ENCODE measurements at regions not wholly inside any gene's neighbourhood (a gene's known extent, or its start where the extent isn't known, plus 50 kb on each side); places are given as distances from the start of the nearest gene placed in this dataset.
"Not testable (repeated sequence)": the region's sequence is repeated elsewhere in the genome, so short reads cannot be mapped to it uniquely, and the experiment has no call there.

DNA sequence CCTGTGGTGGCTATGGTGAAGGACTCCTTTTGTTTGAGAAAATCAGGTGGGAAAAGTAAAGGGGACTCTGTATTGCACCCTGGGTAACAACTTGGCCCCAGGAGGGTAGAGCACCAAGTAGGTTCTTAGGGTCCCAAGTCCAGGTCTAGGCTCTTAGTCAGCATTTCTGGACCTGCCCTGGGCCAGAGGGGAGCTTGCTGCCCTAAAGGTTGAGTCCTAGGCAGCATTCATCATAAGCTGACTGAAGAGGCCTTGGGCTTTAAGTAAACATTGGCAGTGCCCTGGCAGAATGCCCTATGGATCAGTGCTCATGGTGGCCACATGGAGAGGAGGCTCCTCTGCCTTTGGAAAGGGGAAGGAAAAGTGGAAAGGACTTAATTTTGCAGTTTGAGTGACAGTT, 268.5 kb upstream of the CTNNB1 start:
- no peak overlapping the region for H3K9ac ChIP-seq (ENCODE audit: insufficient read length)
- H3K9me3 ChIP-seq (ENCODE audit: low read depth, low read length) = no peaks in the 10 kb centered on the region
- H3K27ac ChIP-seq = no peak overlapping the region
- H3K36me3 ChIP-seq (ENCODE audit: insufficient read depth, low read length) = no peaks in the 10 kb centered on the region
- no peak for DNase-seq (ENCODE audit: low read depth, low spot score)
- no peak overlapping the region for H3K4me3 ChIP-seq
- TF ChIP-seq POLR2AphosphoS5 (IDR thresholded peaks at IDR 0.05; ENCODE audit: borderline replicate concordance, low read depth, low read length) (no peak), EZH2 (IDR thresholded peaks at IDR 0.05) (no peak), FOXP2 (optimal IDR thresholded peaks at IDR 0.05; ENCODE audit: control extremely low read depth, extremely low read length, insufficient read depth) (no peak)

DNA sequence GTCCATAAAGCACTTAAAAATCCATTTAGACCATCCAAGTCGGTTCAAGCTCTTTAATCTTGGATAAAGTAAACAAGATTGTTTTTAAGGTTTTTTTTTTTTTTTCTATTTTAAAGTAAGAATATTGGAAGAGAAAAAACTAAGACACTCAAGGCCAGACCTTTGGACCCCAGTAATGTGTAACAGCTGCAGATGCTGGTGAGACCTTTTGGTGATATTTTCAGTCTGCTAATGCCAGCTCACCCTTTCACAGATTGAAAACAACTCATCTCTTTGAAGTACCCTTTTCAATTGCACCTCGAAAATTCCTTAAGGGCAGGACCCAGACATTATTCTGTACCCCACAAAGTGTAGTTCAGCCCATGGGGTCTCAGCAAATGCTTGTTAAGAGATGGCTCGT, 260.7 kb upstream of the CTNNB1 start:
- no peak for DNase-seq (ENCODE audit: low read depth, low spot score)
- H3K9ac ChIP-seq (ENCODE audit: insufficient read length) = no peak overlapping the region
- no peak overlapping the region for H3K27ac ChIP-seq
- no peak overlapping the region for H3K4me3 ChIP-seq
- no peaks in the 10 kb centered on the region for H3K36me3 ChIP-seq (ENCODE audit: insufficient read depth, low read length)
- H3K9me3 ChIP-seq (ENCODE audit: low read depth, low read length) = no peaks in the 10 kb centered on the region
- TF ChIP-seq POLR2AphosphoS5 (IDR thresholded peaks at IDR 0.05; ENCODE audit: borderline replicate concordance, low read depth, low read length) = no peak
- TF ChIP-seq FOXP2 (optimal IDR thresholded peaks at IDR 0.05; ENCODE audit: control extremely low read depth, extremely low read length, insufficient read depth) = no peak
- no peak for TF ChIP-seq EZH2 (IDR thresholded peaks at IDR 0.05)

DNA sequence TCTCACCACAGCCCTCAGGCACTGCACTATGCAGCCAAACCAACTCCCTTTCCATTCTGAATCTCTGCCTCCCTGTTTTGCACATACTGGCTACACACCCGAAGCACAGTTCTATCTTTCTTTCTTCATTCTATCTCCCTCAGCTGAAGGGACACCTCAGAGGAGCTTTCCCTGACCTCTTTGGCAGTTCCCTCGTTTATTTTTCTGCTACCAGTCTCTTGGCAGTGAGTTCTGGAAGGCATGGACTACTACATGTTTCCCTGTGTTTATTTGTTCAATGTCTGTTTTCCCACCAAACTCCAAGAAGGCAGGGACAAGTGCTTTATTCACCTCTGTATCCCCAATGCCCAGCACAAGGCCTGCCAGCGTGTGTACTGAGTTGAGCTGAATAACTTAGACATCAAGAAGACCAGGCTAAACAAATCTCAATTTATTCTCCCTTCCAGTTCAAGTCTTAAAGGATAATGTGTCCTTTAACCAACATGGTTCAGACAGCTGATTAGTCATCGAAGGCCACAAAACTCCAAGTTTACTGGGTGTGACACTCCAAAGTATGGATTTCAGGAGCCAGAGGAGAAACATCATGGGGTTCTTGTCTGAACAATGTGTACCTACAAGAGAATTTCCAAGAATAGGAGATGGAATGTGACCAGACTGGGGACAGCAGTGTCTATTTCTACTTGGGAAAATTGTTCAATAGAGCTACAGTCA, 260.1 kb upstream of the CTNNB1 start:
- Histone ChIP-seq H3K4me3 (no peak overlapping the region), H3K9me3 (ENCODE audit: low read depth, low read length) (no peaks in the 10 kb centered on the region), H3K36me3 (ENCODE audit: insufficient read depth, low read length) (no peaks in the 10 kb centered on the region), H3K9ac (ENCODE audit: insufficient read length) (no peak overlapping the region), H3K27ac (no peak overlapping the region)
- TF ChIP-seq POLR2AphosphoS5 (IDR thresholded peaks at IDR 0.05; ENCODE audit: borderline replicate concordance, low read depth, low read length) = no peak
- TF ChIP-seq FOXP2 (optimal IDR thresholded peaks at IDR 0.05; ENCODE audit: control extremely low read depth, extremely low read length, insufficient read depth) = no peak
- TF ChIP-seq EZH2 (IDR thresholded peaks at IDR 0.05) = no peak
- no peak for DNase-seq (ENCODE audit: low read depth, low spot score)

DNA sequence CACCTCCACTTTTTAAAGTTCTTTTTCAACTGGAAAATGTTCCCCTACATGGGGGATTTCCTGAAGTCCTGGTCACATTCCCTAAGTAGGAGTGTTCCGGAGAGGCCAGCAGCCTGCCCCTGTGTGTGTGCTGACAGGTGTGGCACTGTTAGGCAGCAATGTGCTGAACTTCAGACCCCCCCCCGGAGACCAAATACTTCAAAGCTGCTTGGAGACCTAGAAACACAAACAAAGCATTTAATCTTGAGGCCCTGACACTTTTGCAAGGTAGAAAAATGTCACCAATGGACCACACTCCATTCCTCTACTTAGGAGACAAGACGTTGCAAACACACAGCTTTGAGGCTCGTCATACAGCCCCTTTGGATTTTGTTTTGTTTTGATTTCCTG, 259.6 kb upstream of the CTNNB1 start:
- H3K27ac ChIP-seq = no peak overlapping the region
- H3K9ac ChIP-seq (ENCODE audit: insufficient read length) = no peak overlapping the region
- TF ChIP-seq POLR2AphosphoS5 (IDR thresholded peaks at IDR 0.05; ENCODE audit: borderline replicate concordance, low read depth, low read length) (no peak), EZH2 (IDR thresholded peaks at IDR 0.05) (no peak), FOXP2 (optimal IDR thresholded peaks at IDR 0.05; ENCODE audit: control extremely low read depth, extremely low read length, insufficient read depth) (no peak)
- no peak for DNase-seq (ENCODE audit: low read depth, low spot score)
- no peaks in the 10 kb centered on the region for H3K9me3 ChIP-seq (ENCODE audit: low read depth, low read length)
- no peaks in the 10 kb centered on the region for H3K36me3 ChIP-seq (ENCODE audit: insufficient read depth, low read length)
- no peak overlapping the region for H3K4me3 ChIP-seq

DNA sequence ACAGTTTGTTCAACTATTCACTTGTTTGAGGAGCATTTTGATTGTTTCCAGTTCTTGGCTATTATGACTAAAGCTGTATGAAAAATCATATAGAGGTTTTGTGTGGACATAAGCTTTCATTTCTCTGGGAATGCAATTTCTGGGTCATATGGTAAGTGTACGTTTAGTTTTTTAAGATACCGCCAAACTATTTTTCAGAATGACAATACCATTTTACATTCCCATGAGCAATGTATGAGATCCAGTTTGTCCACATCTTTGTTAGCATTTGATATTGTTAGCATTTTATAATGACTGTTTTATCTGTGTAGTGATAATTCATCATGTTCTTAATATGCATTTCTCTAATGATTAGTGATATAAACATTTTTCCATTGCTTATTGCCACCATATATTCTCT, 258.7 kb upstream of the CTNNB1 start:
- no peak overlapping the region for H3K27ac ChIP-seq
- TF ChIP-seq FOXP2 (optimal IDR thresholded peaks at IDR 0.05; ENCODE audit: control extremely low read depth, extremely low read length, insufficient read depth) (no peak), POLR2AphosphoS5 (IDR thresholded peaks at IDR 0.05; ENCODE audit: borderline replicate concordance, low read depth, low read length) (no peak), EZH2 (IDR thresholded peaks at IDR 0.05) (no peak)

DNA sequence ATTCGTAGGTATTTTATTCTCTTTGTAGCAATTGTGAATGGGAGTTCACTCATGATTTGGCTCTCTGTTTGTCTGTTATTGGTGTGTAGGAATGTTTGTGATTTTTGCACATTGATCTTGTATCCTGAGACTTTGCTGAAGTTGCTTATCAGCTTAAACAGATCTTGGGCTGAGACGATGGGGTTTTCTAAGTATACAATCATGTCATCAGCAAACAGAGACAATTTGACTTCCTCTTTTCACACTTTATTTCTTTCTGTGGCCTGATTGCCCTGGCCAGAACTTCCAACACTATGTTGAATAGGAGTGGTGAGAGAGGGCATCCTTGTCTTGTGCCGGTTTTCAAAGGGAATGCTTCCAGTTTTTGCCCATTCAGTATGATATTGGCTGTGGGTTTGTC, 252.3 kb upstream of the CTNNB1 start:
- DNase-seq (ENCODE audit: low read depth, low spot score); H3K9me3 ChIP-seq (ENCODE audit: low read depth, low read length); H3K27ac ChIP-seq: not testable (repeated sequence)

More for the DNA sequence above, 258.7 kb upstream of the CTNNB1 start:
- Histone ChIP-seq H3K36me3 (ENCODE audit: insufficient read depth, low read length) (no peaks in the 10 kb centered on the region), H3K4me3 (no peak overlapping the region), H3K9ac (ENCODE audit: insufficient read length) (no peak overlapping the region), H3K9me3 (ENCODE audit: low read depth, low read length) (no peaks in the 10 kb centered on the region)
- DNase-seq (ENCODE audit: low read depth, low spot score) = no peak

DNA sequence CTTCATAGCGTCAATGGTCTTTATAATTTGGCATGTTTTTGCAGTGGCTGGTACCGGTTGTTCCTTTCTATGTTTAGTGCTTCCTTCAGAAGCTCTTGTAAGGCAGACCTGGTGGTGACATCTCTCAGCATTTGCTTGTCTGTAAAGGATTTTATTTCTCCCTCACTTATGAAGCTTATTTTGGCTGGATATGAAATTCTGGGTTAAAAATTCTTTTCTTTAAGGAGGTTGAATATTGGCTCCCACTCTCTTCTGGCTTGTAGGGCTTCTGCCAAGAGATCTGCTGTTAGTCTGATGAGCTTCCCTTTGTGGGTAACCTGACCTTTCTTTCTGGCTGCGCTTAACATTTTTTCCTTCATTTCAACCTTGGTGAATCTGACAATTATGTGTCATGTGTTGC, 250.0 kb upstream of the CTNNB1 start:
- DNase-seq (ENCODE audit: low read depth, low spot score); H3K4me3 ChIP-seq; H3K9ac ChIP-seq (ENCODE audit: insufficient read length); H3K36me3 ChIP-seq (ENCODE audit: insufficient read depth, low read length); H3K9me3 ChIP-seq (ENCODE audit: low read depth, low read length); H3K27ac ChIP-seq: not testable (repeated sequence)

More for the DNA sequence above, 252.3 kb upstream of the CTNNB1 start:
- H3K9ac ChIP-seq (ENCODE audit: insufficient read length); H3K36me3 ChIP-seq (ENCODE audit: insufficient read depth, low read length); H3K4me3 ChIP-seq: not testable (repeated sequence)

DNA sequence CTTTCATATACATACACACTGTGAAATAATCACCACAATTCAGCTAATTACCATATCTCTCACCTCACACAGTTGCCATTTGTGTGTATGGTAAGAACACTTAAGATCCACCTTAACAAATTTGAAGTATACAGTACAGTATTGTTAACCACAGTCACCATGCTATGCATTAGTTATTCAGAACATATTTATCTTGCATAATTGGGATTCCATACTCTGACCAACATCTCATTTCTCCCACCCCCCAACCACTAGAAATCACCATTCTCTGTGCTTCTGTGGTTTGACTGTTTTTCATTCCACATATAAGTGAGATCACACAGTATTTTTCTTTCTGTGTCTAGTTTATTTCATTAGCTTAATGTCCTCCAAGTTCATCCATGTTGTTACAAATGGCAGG, 247.7 kb upstream of the CTNNB1 start:
- DNase-seq (ENCODE audit: low read depth, low spot score) = no peak
- TF ChIP-seq POLR2AphosphoS5 (IDR thresholded peaks at IDR 0.05; ENCODE audit: borderline replicate concordance, low read depth, low read length) (no peak), EZH2 (IDR thresholded peaks at IDR 0.05) (no peak), FOXP2 (optimal IDR thresholded peaks at IDR 0.05; ENCODE audit: control extremely low read depth, extremely low read length, insufficient read depth) (no peak)
- Histone ChIP-seq H3K27ac (no peak overlapping the region), H3K36me3 (ENCODE audit: insufficient read depth, low read length) (no peaks in the 10 kb centered on the region), H3K9me3 (ENCODE audit: low read depth, low read length) (no peaks in the 10 kb centered on the region), H3K4me3 (no peak overlapping the region), H3K9ac (ENCODE audit: insufficient read length) (no peak overlapping the region)

DNA sequence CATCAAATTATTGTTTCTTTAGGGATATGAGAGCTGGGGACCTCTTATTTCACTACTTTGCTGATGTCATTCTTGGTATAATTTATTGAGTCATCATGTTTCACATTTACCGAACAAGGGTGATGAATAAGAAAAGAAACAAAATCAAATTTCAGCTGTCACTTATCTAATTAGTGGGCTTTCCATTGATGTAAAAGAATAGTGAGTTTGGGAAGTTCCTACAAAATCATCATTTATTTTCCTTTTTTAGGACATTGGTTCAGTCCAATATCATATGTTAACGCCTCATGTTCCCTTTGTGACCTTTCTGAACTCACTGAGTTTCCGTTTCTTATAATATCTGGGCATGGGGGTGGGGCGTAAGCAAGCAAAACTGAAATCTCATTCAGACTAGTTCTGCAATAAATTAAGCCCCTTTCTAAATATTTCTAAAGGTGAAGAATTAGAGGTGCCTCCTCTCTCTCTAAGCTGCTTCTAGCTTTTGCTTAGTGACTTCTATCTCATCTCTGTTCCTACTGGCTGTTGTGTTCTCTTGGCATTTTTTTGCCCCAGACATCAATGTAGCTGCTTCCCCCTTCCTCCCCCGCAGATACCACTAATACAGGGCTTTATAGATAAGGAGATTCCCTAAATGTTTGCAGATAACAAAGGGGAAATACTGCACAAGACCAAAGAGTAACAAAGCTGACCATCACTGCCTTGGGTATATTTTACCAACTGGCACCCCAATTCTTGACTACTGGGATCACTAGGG, 238.0 kb upstream of the CTNNB1 start:
- no peak for DNase-seq (ENCODE audit: low read depth, low spot score)
- no peak for TF ChIP-seq POLR2AphosphoS5 (IDR thresholded peaks at IDR 0.05; ENCODE audit: borderline replicate concordance, low read depth, low read length)
- TF ChIP-seq EZH2 (IDR thresholded peaks at IDR 0.05) = no peak
- TF ChIP-seq FOXP2 (optimal IDR thresholded peaks at IDR 0.05; ENCODE audit: control extremely low read depth, extremely low read length, insufficient read depth) = no peak
- H3K36me3 ChIP-seq (ENCODE audit: insufficient read depth, low read length) = no peaks in the 10 kb centered on the region
- no peak overlapping the region for H3K27ac ChIP-seq
- no peaks in the 10 kb centered on the region for H3K9me3 ChIP-seq (ENCODE audit: low read depth, low read length)
- no peak overlapping the region for H3K4me3 ChIP-seq
- no peak overlapping the region for H3K9ac ChIP-seq (ENCODE audit: insufficient read length)

Data from SK-N-MC (cell line).